ENCODE measurements at regions not wholly inside any gene's neighbourhood (a gene's known extent, or its start where the extent isn't known, plus 50 kb on each side); places are given as distances from the start of the nearest gene placed in this dataset.

DNA sequence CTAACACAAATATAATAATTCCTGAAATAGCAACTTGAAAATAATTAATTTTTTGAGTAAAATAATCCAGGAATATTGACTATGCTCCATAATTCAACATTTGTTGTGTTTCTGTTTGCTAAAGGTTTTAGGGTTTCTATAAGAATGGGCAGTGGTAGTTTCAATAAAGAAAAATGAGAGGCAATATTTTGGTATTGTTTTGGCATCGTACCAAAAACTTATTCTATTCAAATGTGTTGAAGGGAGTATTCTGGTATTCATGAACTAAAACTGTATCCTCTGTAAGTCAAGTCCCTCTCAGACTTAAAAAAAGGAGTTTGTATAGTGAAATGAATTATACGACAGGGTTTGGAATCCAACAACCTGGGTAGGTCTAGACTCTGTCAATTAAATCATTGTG, 1245.6 kb upstream of the CELF4 start:
- no peaks in the 10 kb centered on the region for H3K9me3 ChIP-seq
- no peak for TF ChIP-seq POLR2A (IDR thresholded peaks at IDR 0.05)
- TF ChIP-seq, protein P1, sequence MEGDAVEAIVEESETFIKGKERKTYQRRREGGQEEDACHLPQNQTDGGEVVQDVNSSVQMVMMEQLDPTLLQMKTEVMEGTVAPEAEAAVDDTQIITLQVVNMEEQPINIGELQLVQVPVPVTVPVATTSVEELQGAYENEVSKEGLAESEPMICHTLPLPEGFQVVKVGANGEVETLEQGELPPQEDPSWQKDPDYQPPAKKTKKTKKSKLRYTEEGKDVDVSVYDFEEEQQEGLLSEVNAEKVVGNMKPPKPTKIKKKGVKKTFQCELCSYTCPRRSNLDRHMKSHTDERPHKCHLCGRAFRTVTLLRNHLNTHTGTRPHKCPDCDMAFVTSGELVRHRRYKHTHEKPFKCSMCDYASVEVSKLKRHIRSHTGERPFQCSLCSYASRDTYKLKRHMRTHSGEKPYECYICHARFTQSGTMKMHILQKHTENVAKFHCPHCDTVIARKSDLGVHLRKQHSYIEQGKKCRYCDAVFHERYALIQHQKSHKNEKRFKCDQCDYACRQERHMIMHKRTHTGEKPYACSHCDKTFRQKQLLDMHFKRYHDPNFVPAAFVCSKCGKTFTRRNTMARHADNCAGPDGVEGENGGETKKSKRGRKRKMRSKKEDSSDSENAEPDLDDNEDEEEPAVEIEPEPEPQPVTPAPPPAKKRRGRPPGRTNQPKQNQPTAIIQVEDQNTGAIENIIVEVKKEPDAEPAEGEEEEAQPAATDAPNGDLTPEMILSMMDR (IDR thresholded peaks at IDR 0.05), result no peak
- H3K4me1 ChIP-seq, result no peaks in the 10 kb centered on the region
- DNase-seq (no peak), ATAC-seq (no peak)
- peaks cover 0 to 6% of the 10 kb centered on the region in 2 donors for H3K27me3 ChIP-seq
- no peaks in the 10 kb centered on the region for H3K36me3 ChIP-seq
- WGBS (ENCODE audit: insufficient coverage, low coverage, low lambda C conversion rate, missing lambda C conversion rate), result 60% methylated on average over 2 of the region's 2 CpGs
- no peak overlapping the region for H3K4me3 ChIP-seq
- H3K27ac ChIP-seq, result no peak overlapping the region
- intact Hi-C loops (cut with DNase I), result no loop called here

DNA sequence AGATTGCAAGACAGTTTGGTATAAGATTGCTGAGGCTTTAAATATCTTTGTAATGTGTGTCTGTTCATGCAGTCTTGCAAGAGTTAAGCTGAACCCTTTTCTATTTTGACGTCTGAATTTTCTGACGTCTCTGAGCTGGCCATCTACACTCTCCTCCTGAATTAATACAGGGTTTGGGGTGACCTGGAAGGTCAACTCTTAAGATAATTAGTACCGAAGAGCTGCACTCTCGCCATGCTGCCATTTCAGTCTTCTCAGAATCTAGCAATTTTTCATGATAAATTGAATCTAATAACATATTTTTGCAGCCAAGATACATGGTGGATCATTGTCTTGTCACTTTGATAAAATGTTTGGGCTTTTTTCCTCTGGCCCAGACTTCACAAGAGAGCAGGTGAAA, 1245.2 kb upstream of the CELF4 start:
- no peaks in the 10 kb centered on the region for H3K9me3 ChIP-seq
- ATAC-seq, result no peak
- no peak for TF ChIP-seq POLR2A (IDR thresholded peaks at IDR 0.05)
- TF ChIP-seq, protein P1 (IDR thresholded peaks at IDR 0.05), result no peak
- intact Hi-C loops (cut with DNase I), result no loop called here
- no peak for DNase-seq
- whole genome bisulfite sequencing (ENCODE audit: insufficient coverage, low coverage, low lambda C conversion rate, missing lambda C conversion rate), result 29% methylated on average over 4 of the region's 4 CpGs
- H3K36me3 ChIP-seq, result no peaks in the 10 kb centered on the region
- no peaks in the 10 kb centered on the region for H3K4me1 ChIP-seq
- peaks cover 0 to 6% of the 10 kb centered on the region in 2 donors for H3K27me3 ChIP-seq
- H3K4me3 ChIP-seq, result no peak overlapping the region
- no peak overlapping the region for H3K27ac ChIP-seq

DNA sequence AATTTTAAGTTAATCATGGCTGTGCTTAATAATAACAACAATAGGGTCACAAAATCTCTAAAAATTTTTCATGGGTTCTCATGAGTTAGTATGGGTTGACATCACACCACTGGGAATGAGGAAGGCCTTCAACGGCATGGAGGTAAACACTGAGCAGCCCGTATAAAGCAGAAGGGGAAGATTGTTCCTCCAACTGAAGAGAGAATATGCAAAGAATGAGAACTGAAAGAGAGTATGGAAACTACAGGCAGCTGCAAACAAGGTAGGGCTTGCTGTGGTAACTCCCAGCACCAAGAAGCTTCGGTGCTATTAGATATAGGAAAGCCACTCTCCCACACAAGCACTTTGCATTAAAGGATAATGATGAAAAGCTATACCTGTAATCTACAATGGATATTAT, 1242.3 kb upstream of the CELF4 start:
- TF ChIP-seq, protein P1 (IDR thresholded peaks at IDR 0.05), result no peak
- no peak for TF ChIP-seq POLR2A (IDR thresholded peaks at IDR 0.05)
- intact Hi-C loops (cut with DNase I), result no loop called here
- 53% methylated on average over 3 of the region's 3 CpGs for WGBS (ENCODE audit: insufficient coverage, low coverage, low lambda C conversion rate, missing lambda C conversion rate)
- Histone ChIP-seq H3K4me1 (no peaks in the 10 kb centered on the region), H3K9me3 (no peaks in the 10 kb centered on the region), H3K4me3 (no peak overlapping the region), H3K27me3 (no peaks in the 10 kb centered on the region), H3K27ac (no peak overlapping the region), H3K36me3 (no peaks in the 10 kb centered on the region)
- ATAC-seq, result no peak
- no peak for DNase-seq

DNA sequence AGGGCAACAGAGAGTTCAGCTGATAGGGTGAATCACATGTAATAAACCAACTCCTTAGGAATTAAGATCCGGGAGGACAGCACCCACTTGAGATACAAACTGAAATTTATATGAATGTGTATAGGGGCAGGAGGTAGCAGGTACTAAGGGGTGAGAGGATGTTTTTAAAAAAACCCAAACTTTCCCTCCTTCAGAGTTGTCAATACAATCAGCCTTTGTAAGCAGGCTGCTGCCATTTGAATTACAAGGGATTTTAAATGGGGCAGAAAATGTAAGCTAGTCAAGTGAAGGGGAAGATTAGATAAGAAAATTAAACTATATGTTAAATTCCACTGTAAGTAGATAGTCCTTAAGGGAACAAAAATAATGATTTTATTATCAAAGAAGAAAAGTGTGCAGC, 1239.7 kb upstream of the CELF4 start:
- Histone ChIP-seq H3K27me3 (no peaks in the 10 kb centered on the region), H3K4me1 (no peaks in the 10 kb centered on the region), H3K36me3 (no peaks in the 10 kb centered on the region), H3K9me3 (no peaks in the 10 kb centered on the region), H3K4me3 (no peak overlapping the region), H3K27ac (no peak overlapping the region)
- intact Hi-C loops (cut with DNase I), result no loop called here
- ATAC-seq, result no peak
- DNase-seq, result no peak
- 42% methylated on average over 1 of the region's 1 CpG for WGBS (ENCODE audit: insufficient coverage, low coverage, low lambda C conversion rate, missing lambda C conversion rate)
- TF ChIP-seq, protein P1 (IDR thresholded peaks at IDR 0.05), result no peak
- TF ChIP-seq POLR2A (IDR thresholded peaks at IDR 0.05), result no peak

DNA sequence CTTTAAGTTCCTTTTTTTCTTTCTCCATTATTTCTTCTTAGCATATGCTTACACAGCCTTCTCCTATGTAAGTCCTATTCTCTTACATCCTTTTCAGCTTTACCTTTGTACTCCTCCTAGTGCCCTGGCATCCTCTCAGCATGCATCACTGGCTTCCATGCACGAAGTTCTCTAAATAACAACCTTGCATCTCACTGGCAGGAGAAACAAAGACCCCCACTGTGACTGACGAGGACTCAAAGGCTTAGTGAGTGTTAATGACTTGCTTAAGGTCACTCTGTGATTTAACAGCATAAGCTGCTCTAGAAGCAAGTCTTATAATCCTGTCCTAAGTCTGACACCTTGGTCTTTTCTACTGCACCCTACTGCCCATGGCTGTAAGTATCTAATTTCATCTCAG, 1236.0 kb upstream of the CELF4 start:
- Histone ChIP-seq H3K27ac (no peak overlapping the region), H3K36me3 (no peaks in the 10 kb centered on the region), H3K9me3 (no peaks in the 10 kb centered on the region), H3K4me1 (no peaks in the 10 kb centered on the region), H3K27me3 (no peaks in the 10 kb centered on the region), H3K4me3 (no peak overlapping the region)
- TF ChIP-seq, protein P1 (IDR thresholded peaks at IDR 0.05), result no peak
- no peak for TF ChIP-seq POLR2A (IDR thresholded peaks at IDR 0.05)
- 23% methylated on average over 2 of the region's 2 CpGs for WGBS (ENCODE audit: insufficient coverage, low coverage, low lambda C conversion rate, missing lambda C conversion rate)
- no peak for ATAC-seq
- no peak for DNase-seq
- intact Hi-C loops (cut with DNase I), result no loop called here
